ENCODE measurements at regions not wholly inside any gene's neighbourhood (a gene's known extent, or its start where the extent isn't known, plus 50 kb on each side); places are given as distances from the start of the nearest gene placed in this dataset.

GRCh38 chr1:221897321-221897721, 155.4 kb upstream of the DUSP10 start:
- Histone ChIP-seq H3K27me3 (replicated peaks) (no peaks in the 10 kb centered on the region), H3K27ac (no peak overlapping the region), H3K36me3 (replicated peaks) (no peaks in the 10 kb centered on the region), H3K4me3 (ENCODE audit: low read depth, low read length) (no peak overlapping the region)
- in situ Hi-C loops (cut with HindIII; ENCODE audit: low pct_ligation_motif_present, low sequenced_read_pairs) = no loop called here
- no peak for DNase-seq
- no peak for TF ChIP-seq CTCF (IDR thresholded peaks at IDR 0.05; ENCODE audit: low read depth, low read length, missing control alignments)

GRCh38 chr1:221892301-221892830, 150.5 kb upstream of the DUSP10 start:
- Histone ChIP-seq H3K4me3 (ENCODE audit: low read depth, low read length) (no peak overlapping the region), H3K27ac (no peak overlapping the region), H3K36me3 (replicated peaks) (no peaks in the 10 kb centered on the region), H3K27me3 (replicated peaks) (no peaks in the 10 kb centered on the region)
- no peak for TF ChIP-seq CTCF (IDR thresholded peaks at IDR 0.05; ENCODE audit: low read depth, low read length, missing control alignments)
- no peak for DNase-seq
- in situ Hi-C loops (cut with HindIII; ENCODE audit: low pct_ligation_motif_present, low sequenced_read_pairs) = no loop called here

GRCh38 chr1:221891708-221892107, 149.8 kb upstream of the DUSP10 start:
- in situ Hi-C loops (cut with HindIII; ENCODE audit: low pct_ligation_motif_present, low sequenced_read_pairs) = no loop called here

GRCh38 chr1:221888801-221889200, 146.9 kb upstream of the DUSP10 start:
- Histone ChIP-seq H3K4me3 (ENCODE audit: low read depth, low read length) (no peak overlapping the region), H3K27ac (no peak overlapping the region), H3K36me3 (replicated peaks) (no peaks in the 10 kb centered on the region), H3K27me3 (replicated peaks) (no peaks in the 10 kb centered on the region)
- no peak for DNase-seq
- TF ChIP-seq CTCF (IDR thresholded peaks at IDR 0.05; ENCODE audit: low read depth, low read length, missing control alignments) = no peak
- in situ Hi-C loops (cut with HindIII; ENCODE audit: low pct_ligation_motif_present, low sequenced_read_pairs) = no loop called here

More at GRCh38 chr1:221891708-221892107, 149.8 kb upstream of the DUSP10 start:
- TF ChIP-seq CTCF (IDR thresholded peaks at IDR 0.05; ENCODE audit: low read depth, low read length, missing control alignments) = no peak
- Histone ChIP-seq H3K27ac (no peak overlapping the region), H3K27me3 (replicated peaks) (no peaks in the 10 kb centered on the region), H3K4me3 (ENCODE audit: low read depth, low read length) (no peak overlapping the region), H3K36me3 (replicated peaks) (no peaks in the 10 kb centered on the region)
- DNase-seq = no peak

- in situ Hi-C loops (cut with HindIII; ENCODE audit: low pct_ligation_motif_present, low sequenced_read_pairs) = no loop called here
- no peaks in the 10 kb centered on the region for H3K27me3 ChIP-seq (replicated peaks)
- TF ChIP-seq CTCF (IDR thresholded peaks at IDR 0.05; ENCODE audit: low read depth, low read length, missing control alignments) = no peak
- no peaks in the 10 kb centered on the region for H3K36me3 ChIP-seq (replicated peaks)
- H3K27ac ChIP-seq = no peak overlapping the region
- no peak overlapping the region for H3K4me3 ChIP-seq (ENCODE audit: low read depth, low read length)
- no peak for DNase-seq
Observed at GRCh38 chr1:221888218-221888617, 146.3 kb upstream of the DUSP10 start.

GRCh38 chr1:221887758-221888157, 145.9 kb upstream of the DUSP10 start:
- H3K27ac ChIP-seq = no peak overlapping the region
- TF ChIP-seq CTCF (IDR thresholded peaks at IDR 0.05; ENCODE audit: low read depth, low read length, missing control alignments) = no peak
- no peaks in the 10 kb centered on the region for H3K27me3 ChIP-seq (replicated peaks)
- DNase-seq = no peak
- no peaks in the 10 kb centered on the region for H3K36me3 ChIP-seq (replicated peaks)
- H3K4me3 ChIP-seq (ENCODE audit: low read depth, low read length) = no peak overlapping the region
- in situ Hi-C loops (cut with HindIII; ENCODE audit: low pct_ligation_motif_present, low sequenced_read_pairs) = no loop called here

All from brain microvascular endothelial cell (primary cell).